ENCODE measurements at regions not wholly inside any gene's neighbourhood (a gene's known extent, or its start where the extent isn't known, plus 50 kb on each side); places are given as distances from the start of the nearest gene placed in this dataset.

DNA sequence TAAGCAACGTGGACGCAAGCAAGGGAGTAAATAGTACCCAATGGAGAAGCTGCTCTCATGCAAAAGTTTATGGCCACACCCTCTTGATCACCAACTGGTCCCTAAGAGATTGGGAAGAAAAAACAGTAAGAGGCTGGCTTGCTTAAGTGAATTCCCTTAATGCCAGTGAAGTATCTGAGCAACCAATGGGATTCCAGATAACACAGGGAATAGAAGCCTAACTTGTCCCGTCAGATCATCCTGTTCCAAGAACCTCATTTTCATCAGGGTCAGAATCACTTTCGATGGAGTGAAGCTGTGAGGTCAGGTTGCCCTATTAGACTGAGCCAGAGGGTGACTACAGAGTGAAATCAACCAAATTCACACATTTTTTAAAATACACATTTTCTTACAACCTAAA is 104.3 kb downstream of the CD47 start:
- 93% methylated on average over 4 of the region's 4 CpGs for WGBS (ENCODE audit: insufficient coverage)
- no peaks in the 10 kb centered on the region for H3K36me3 ChIP-seq (ENCODE audit: control insufficient read depth in 4 of 4, insufficient read depth in 4 of 4, low read length in 3 of 4)
- peaks cover 0 to 12% (median 7%) of the 10 kb centered on the region in 4 experiments for H3K4me1 ChIP-seq (ENCODE audit: control extremely low read depth in 1 of 4, control insufficient read depth in 4 of 4, insufficient read depth in 4 of 4, low read length in 3 of 4)
- H3K27ac ChIP-seq (ENCODE audit: insufficient read depth in 1 of 2, low read depth in 1 of 2, low read length in 2 of 2, poor library complexity in 1 of 2, severe bottlenecking in 2 of 2), result no peak overlapping the region
- ChIA-PET CTCF (interaction anchor here (1.2 to 1.6 kb wide), 2 partner anchors 13 to 17 kb away, joined by 3 to 8 read pairs; no protein-coding TSS in a partner anchor), POLR2A (no interaction called here)
- no peak for DNase-seq
- no peak overlapping the region for H3K4me3 ChIP-seq (ENCODE audit: control insufficient read depth in 1 of 7, extremely low read depth in 1 of 7, insufficient read depth in 4 of 7, low read depth in 2 of 7, low read length in 6 of 7)
- no peaks in the 10 kb centered on the region for H3K27me3 ChIP-seq (replicated peaks in 2 of 5; ENCODE audit: control insufficient read depth in 4 of 5, insufficient read depth in 5 of 5, low read length in 4 of 5)
- H3K9me3 ChIP-seq (ENCODE audit: control extremely low read depth in 1 of 5, control insufficient read depth in 4 of 5, insufficient read depth in 2 of 5, low read depth in 1 of 5, low read length in 4 of 5), result no peaks in the 10 kb centered on the region

DNA sequence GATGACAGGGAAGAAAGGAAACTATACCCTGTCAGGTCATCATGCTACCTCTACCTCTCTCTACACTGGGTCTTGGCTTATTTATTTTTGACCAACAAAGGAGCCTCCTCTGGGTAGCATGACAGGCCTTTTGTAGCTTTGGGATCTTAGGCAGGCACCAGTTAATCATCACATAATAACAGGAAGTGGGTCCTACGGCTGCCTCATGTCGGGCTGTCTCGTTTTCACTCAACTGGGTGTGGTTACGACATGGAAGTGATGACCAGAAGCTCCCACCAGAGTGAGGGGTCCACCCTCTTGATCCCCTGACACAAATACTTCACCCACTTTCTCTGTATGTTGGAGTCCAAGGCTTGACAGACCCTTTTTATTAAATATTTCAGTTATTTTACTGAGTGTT is 105.3 kb downstream of the CD47 start:
- peaks cover 0 to 15% (median 7%) of the 10 kb centered on the region in 4 experiments for H3K4me1 ChIP-seq (ENCODE audit: control extremely low read depth in 1 of 4, control insufficient read depth in 4 of 4, insufficient read depth in 4 of 4, low read length in 3 of 4)
- 20% methylated on average over 2 of the region's 4 CpGs for WGBS (ENCODE audit: insufficient coverage)
- ChIA-PET POLR2A (interaction anchor here (0.6 kb wide), 1 partner anchor 141 kb away, joined by 3 read pairs; no protein-coding TSS in a partner anchor), CTCF (interaction anchor here (1.2 to 1.6 kb wide), 3 partner anchors 10 to 18 kb away, joined by 3 to 8 read pairs (median 3); no protein-coding TSS in a partner anchor)
- H3K27me3 ChIP-seq (replicated peaks in 2 of 5; ENCODE audit: control insufficient read depth in 4 of 5, insufficient read depth in 5 of 5, low read length in 4 of 5), result no peaks in the 10 kb centered on the region
- no peaks in the 10 kb centered on the region for H3K9me3 ChIP-seq (ENCODE audit: control extremely low read depth in 1 of 5, control insufficient read depth in 4 of 5, insufficient read depth in 2 of 5, low read depth in 1 of 5, low read length in 4 of 5)
- H3K4me3 ChIP-seq (ENCODE audit: control insufficient read depth in 1 of 7, extremely low read depth in 1 of 7, insufficient read depth in 4 of 7, low read depth in 2 of 7, low read length in 6 of 7), result no peak overlapping the region
- peak in 2 of 3 donors; percentile 51 to 64 for DNase-seq
- no peaks in the 10 kb centered on the region for H3K36me3 ChIP-seq (ENCODE audit: control insufficient read depth in 4 of 4, insufficient read depth in 4 of 4, low read length in 3 of 4)
- H3K27ac ChIP-seq (ENCODE audit: insufficient read depth in 1 of 2, low read depth in 1 of 2, low read length in 2 of 2, poor library complexity in 1 of 2, severe bottlenecking in 2 of 2), result no peak overlapping the region

DNA sequence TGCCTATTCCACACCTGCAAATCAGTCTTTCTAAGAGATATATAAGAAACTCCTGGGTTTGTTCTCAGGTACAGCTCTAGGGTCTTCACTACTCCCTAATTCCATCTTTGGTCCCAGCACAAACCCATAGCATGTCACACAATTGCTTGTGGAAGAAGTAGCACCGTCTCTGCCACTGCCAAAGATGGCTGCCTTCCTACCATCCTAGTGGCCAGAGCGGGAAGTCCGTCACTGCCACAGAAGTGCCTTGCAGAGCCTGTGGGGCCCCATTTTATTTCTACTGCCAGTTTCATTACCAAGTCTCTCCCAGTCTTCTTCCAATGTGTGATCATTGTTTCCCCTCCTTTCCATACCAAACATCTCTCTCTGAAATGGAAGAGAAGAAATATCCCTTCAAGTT is 107.6 kb downstream of the CD47 start:
- Histone ChIP-seq H3K27ac (ENCODE audit: insufficient read depth in 1 of 2, low read depth in 1 of 2, low read length in 2 of 2, poor library complexity in 1 of 2, severe bottlenecking in 2 of 2) (no peak overlapping the region), H3K4me3 (ENCODE audit: control insufficient read depth in 1 of 7, extremely low read depth in 1 of 7, insufficient read depth in 4 of 7, low read depth in 2 of 7, low read length in 6 of 7) (no peak overlapping the region), H3K4me1 (ENCODE audit: control extremely low read depth in 1 of 4, control insufficient read depth in 4 of 4, insufficient read depth in 4 of 4, low read length in 3 of 4) (peaks cover 0 to 25% (median 7%) of the 10 kb centered on the region in 4 experiments), H3K9me3 (ENCODE audit: control extremely low read depth in 1 of 5, control insufficient read depth in 4 of 5, insufficient read depth in 2 of 5, low read depth in 1 of 5, low read length in 4 of 5) (no peaks in the 10 kb centered on the region), H3K36me3 (ENCODE audit: control insufficient read depth in 4 of 4, insufficient read depth in 4 of 4, low read length in 3 of 4) (no peaks in the 10 kb centered on the region), H3K27me3 (replicated peaks in 2 of 5; ENCODE audit: control insufficient read depth in 4 of 5, insufficient read depth in 5 of 5, low read length in 4 of 5) (no peaks in the 10 kb centered on the region)
- POLR2A ChIA-PET, result no interaction called here
- CTCF ChIA-PET, result no interaction called here
- no peak for DNase-seq
- WGBS (ENCODE audit: insufficient coverage), result 97% methylated on average over 3 of the region's 3 CpGs

- ChIA-PET CTCF (interaction anchor here (2.0 kb wide), 1 partner anchor 495 kb away, joined by 4 read pairs; no protein-coding TSS in a partner anchor), POLR2A (no interaction called here)
- no peaks in the 10 kb centered on the region for H3K27me3 ChIP-seq (replicated peaks in 2 of 5; ENCODE audit: control insufficient read depth in 4 of 5, insufficient read depth in 5 of 5, low read length in 4 of 5)
- H3K36me3 ChIP-seq (ENCODE audit: control insufficient read depth in 4 of 4, insufficient read depth in 4 of 4, low read length in 3 of 4), result no peaks in the 10 kb centered on the region
- no peaks in the 10 kb centered on the region for H3K9me3 ChIP-seq (ENCODE audit: control extremely low read depth in 1 of 5, control insufficient read depth in 4 of 5, insufficient read depth in 2 of 5, low read depth in 1 of 5, low read length in 4 of 5)
- H3K4me1 ChIP-seq (ENCODE audit: control extremely low read depth in 1 of 4, control insufficient read depth in 4 of 4, insufficient read depth in 4 of 4, low read length in 3 of 4), result peaks cover 0 to 25% (median 7%) of the 10 kb centered on the region in 4 experiments
- H3K27ac ChIP-seq (ENCODE audit: insufficient read depth in 1 of 2, low read depth in 1 of 2, low read length in 2 of 2, poor library complexity in 1 of 2, severe bottlenecking in 2 of 2), result no peak overlapping the region
- H3K4me3 ChIP-seq (ENCODE audit: control insufficient read depth in 1 of 7, extremely low read depth in 1 of 7, insufficient read depth in 4 of 7, low read depth in 2 of 7, low read length in 6 of 7), result no peak overlapping the region
- WGBS (ENCODE audit: insufficient coverage), result no CpG with 5 or more reads among the region's 1 CpG
- DNase-seq, result no peak
These were observed 108.7 kb downstream of the CD47 start for GRCh38 chr3:107982165-107982564.

- DNase-seq, result no peak
- POLR2A ChIA-PET, result interaction anchor here (0.7 kb wide), 1 partner anchor 70 kb away, joined by 3 read pairs; no protein-coding TSS in a partner anchor
These were observed 109.2 kb downstream of the CD47 start for GRCh38 chr3:107981471-107982111.

DNA sequence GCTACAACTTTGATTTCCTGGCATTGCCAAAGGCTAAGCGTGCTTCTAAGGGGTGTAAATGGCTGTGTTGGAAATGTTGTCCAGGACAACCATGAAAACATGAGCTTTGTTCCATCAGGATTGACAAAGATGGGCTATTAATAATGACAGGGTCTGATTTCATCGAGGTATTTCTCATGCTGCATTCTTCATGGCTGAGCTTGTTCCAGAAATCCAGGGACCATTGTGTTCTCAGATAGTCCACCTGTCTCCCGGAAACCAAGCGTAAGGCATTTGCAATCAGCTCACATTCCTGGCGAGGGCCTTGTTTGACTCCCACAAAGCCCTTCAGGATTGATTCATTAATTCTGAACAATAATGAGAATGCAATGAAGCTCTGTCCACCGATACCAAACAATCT is 111.3 kb downstream of the CD47 start:
- H3K27ac ChIP-seq (ENCODE audit: insufficient read depth in 1 of 2, low read depth in 1 of 2, low read length in 2 of 2, poor library complexity in 1 of 2, severe bottlenecking in 2 of 2), result no peak overlapping the region
- ChIA-PET POLR2A (no interaction called here), CTCF (interaction anchor here (0.9 kb wide), 1 partner anchor 36 kb away, joined by 5 read pairs; no protein-coding TSS in a partner anchor)
- H3K9me3 ChIP-seq (ENCODE audit: control extremely low read depth in 1 of 5, control insufficient read depth in 4 of 5, insufficient read depth in 2 of 5, low read depth in 1 of 5, low read length in 4 of 5), result no peaks in the 10 kb centered on the region
- H3K36me3 ChIP-seq (ENCODE audit: control insufficient read depth in 4 of 4, insufficient read depth in 4 of 4, low read length in 3 of 4), result no peaks in the 10 kb centered on the region
- H3K4me1 ChIP-seq (ENCODE audit: control extremely low read depth in 1 of 4, control insufficient read depth in 4 of 4, insufficient read depth in 4 of 4, low read length in 3 of 4), result peaks cover 0 to 26% (median 3%) of the 10 kb centered on the region in 4 experiments
- no peak overlapping the region for H3K4me3 ChIP-seq (ENCODE audit: control insufficient read depth in 1 of 7, extremely low read depth in 1 of 7, insufficient read depth in 4 of 7, low read depth in 2 of 7, low read length in 6 of 7)
- WGBS (ENCODE audit: insufficient coverage), result 100% methylated on average over 3 of the region's 6 CpGs
- no peaks in the 10 kb centered on the region for H3K27me3 ChIP-seq (replicated peaks in 2 of 5; ENCODE audit: control insufficient read depth in 4 of 5, insufficient read depth in 5 of 5, low read length in 4 of 5)
- DNase-seq, result no peak

More at GRCh38 chr3:107981471-107982111, 109.2 kb downstream of the CD47 start:
- H3K9me3 ChIP-seq (ENCODE audit: control extremely low read depth in 1 of 5, control insufficient read depth in 4 of 5, insufficient read depth in 2 of 5, low read depth in 1 of 5, low read length in 4 of 5), result no peaks in the 10 kb centered on the region
- CTCF ChIA-PET, result interaction anchor here (1.0 to 2.0 kb wide), 2 partner anchors 23 to 496 kb away, joined by 4 read pairs; no protein-coding TSS in a partner anchor
- no peak overlapping the region for H3K27ac ChIP-seq (ENCODE audit: insufficient read depth in 1 of 2, low read depth in 1 of 2, low read length in 2 of 2, poor library complexity in 1 of 2, severe bottlenecking in 2 of 2)
- H3K4me3 ChIP-seq (ENCODE audit: control insufficient read depth in 1 of 7, extremely low read depth in 1 of 7, insufficient read depth in 4 of 7, low read depth in 2 of 7, low read length in 6 of 7), result no peak overlapping the region
- no peaks in the 10 kb centered on the region for H3K36me3 ChIP-seq (ENCODE audit: control insufficient read depth in 4 of 4, insufficient read depth in 4 of 4, low read length in 3 of 4)
- H3K27me3 ChIP-seq (replicated peaks in 2 of 5; ENCODE audit: control insufficient read depth in 4 of 5, insufficient read depth in 5 of 5, low read length in 4 of 5), result no peaks in the 10 kb centered on the region
- 84% methylated on average over 5 of the region's 7 CpGs for WGBS (ENCODE audit: insufficient coverage)
- peaks cover 0 to 25% (median 7%) of the 10 kb centered on the region in 4 experiments for H3K4me1 ChIP-seq (ENCODE audit: control extremely low read depth in 1 of 4, control insufficient read depth in 4 of 4, insufficient read depth in 4 of 4, low read length in 3 of 4)

Data from common myeloid progenitor, CD34-positive (primary cell).